ENCODE measurements at regions not wholly inside any gene's neighbourhood (a gene's known extent, or its start where the extent isn't known, plus 50 kb on each side); places are given as distances from the start of the nearest gene placed in this dataset.
"Not testable (repeated sequence)": the region's sequence is repeated elsewhere in the genome, so short reads cannot be mapped to it uniquely, and the experiment has no call there.

DNA sequence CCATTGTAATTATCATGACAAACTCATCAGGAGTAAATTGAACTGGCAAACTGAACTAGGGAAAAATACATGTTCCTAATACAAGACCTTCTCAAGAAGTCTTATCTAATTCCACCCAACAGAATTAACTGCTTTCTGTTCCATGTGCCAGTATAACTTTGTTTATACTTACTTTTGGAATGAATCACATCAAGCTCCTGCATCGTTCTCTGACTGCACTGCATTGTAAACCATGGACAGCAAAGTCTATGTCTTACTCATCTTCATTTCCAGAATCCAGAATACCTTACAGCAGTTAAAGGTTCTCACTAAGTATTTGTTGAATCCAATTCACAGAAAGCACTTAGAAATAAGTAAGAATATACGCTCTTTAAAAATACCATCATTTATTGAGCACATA is 102.8 kb downstream of the PLK2 start:
- DNase-seq, result no peak

DNA sequence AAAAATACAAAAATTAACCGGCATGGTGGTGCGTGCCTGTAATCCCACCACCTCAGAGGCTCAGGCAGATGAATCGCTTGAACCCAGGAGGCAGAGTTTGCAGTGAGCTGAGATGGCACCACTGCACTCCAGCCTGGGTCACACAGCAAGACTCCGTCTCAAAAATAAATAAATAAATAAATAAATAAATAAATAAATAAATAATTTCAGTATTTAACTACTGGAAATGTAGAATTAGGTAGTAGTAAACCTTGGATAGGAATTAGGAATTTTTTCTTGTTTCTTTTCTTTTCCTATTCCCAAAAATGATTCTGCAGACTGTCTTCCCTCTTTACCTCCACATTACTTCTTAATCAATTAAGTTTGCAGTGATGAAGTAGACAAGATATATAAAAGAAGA is 103.2 kb downstream of the PLK2 start:
- DNase-seq, result no peak

DNA sequence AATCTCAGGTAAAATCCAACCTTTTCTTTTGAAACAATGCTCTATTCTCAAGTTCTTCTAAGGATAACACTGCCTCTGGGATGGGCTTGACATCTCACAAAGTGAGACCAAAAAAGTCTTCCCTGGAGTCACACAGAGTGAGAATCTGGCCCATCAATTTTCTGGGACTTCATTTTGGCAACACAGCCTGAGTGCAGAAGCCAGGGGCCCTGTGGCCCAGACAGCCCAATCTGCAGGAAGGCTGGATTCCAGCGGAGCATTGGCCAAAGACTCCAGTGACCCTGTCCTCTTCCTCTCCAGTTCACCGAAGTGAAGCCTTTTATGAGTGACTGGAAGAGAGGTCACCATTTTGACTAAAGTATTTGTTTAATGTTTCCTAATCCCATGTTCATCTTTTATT is 105.1 kb downstream of the PLK2 start:
- DNase-seq, result no peak

DNA sequence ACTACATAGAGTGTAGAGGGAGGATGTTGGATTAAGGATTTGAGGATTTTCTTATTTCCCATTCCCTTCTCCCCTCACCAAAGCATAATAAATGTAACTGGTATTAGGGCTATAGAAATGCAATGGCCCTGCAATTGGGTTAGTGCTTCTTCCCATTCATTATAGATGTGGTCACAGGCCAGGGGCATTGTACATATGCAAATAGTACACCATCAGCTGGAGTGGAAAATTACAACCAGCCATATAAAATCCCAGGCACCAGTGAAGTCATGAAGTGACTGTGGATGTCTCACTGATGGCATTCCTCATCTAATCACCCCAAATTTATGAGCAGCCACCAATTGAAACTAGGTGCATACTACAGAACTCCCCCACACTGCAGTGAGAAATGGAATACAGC is 105.9 kb downstream of the PLK2 start:
- no peak for DNase-seq

DNA sequence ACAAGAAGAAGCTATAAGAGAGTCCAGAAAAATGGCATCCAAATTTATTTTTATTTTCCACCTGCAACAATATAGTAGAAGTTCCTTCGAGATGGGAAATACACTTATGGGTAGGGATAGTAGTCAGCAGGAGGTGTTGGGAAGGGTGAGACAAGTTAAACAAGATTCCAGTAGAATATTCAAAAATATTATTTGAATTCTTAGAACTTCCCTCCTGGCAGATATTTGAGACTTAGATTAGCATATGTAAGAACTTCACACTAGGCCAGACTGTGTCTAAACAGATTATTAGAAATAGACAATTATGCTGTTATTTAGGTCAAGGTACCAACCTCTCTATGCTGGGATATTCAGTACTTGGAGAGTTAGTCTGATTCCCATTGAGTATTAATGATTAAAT is 108.7 kb downstream of the PLK2 start:
- DNase-seq, result no peak

DNA sequence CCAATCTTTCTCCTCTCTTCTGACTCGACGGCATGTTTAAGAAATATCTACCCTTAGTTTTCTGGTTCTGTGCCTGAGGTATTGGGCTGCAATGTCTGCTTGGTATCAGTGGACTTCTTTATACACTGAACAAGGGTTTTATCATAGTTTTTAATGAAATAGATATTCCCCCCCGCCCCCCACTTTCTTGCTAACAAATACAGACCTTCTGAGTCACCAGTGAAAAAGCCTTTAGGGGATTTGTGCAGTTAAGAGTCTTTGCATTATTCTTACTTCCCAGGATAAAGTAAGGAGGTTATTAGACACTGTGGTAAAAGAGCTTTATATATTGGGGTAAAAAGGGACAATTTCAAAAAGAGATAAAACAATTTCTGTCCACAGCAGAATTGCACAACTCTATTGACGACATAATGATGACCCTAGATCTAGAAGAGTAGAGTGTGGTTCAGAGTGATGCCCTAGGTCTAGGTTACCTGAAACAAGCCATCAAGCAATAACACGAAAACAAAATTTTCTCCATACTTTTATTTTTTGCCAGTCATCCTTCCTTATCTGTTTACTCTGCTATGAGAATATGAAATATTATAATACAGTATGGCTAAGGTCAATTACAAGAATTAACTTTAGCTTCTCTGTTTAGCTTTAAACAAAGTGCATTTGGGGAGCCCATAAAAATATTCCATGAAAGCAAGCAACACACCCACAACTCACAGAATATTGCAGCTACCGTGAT is 110.7 kb downstream of the PLK2 start:
- peak; percentile 47 for DNase-seq

DNA sequence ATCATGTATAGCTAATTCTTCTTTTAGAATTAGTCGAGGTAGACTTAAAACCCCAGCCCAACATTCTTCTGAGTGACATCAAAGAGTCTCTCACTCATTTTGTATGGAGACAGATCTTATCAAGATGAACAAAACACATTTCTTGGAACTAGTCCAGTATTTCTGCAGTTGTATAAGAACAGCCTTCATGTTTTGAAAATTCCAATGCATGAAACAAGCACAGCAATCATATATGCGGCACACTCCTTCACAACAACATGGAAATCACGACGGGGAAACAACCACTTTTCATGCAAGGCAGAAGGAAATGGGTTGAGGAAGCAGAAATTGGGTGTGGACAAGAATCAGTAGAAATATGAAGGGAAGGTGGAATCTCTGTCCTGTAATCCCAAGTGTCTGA is 113.8 kb downstream of the PLK2 start:
- DNase-seq, result no peak

DNA sequence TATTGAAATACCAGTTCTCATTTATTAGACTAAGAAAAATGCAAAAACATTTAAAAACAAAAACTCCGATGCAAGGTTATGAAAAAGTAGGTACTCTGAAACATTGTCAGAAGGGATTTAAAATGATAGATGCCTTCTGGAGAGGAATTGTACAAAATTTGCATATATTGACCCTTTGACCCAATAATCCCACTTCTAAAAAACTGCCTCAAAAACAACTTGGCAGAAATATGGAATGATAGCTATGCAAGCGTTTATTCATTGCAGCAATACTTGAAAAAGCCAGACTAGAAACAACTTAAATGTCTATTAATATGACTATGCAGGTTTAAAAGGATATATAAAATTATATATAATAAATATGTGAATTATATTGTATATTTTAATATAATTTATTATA is 118.4 kb downstream of the PLK2 start:
- no peak for DNase-seq

DNA sequence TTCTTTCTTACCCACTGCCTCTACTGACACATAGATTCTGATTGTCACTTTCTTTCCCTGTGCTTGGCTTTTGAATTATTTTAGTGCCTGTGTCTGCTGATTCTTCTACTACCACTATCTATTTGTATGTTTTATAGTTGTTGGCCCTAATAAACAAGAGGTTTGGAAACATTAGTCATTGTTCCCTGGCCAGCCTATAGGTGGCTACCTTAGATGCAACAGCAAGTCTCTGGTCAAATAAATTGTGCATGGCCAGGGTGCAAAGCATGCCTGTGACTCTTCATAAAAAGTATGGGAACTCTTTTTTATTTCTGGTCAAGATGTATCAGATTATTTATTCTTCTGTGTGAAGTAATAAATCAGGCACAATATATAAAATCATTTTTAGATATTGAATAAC is 124.4 kb downstream of the PLK2 start:
- DNase-seq, result no peak

DNA sequence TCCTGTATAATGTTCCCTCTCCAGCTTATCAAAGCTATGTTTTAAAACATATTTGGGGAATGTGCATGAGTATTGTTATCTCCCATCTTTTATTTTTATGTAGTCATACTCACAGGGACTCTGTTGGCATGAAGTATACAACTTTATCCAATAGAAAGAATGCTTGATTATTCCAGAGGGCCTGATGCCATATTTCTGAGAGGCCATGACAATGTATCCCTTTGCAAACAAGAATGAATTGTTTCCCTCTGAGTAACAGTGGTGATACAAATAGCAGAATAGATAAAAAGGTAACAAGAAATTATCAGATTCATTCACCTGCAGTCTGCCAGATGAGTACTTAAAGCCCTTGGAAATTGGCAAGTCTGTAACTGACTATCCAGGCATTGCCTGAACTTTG is 125.9 kb downstream of the PLK2 start:
- peak; percentile 33 for DNase-seq

DNA sequence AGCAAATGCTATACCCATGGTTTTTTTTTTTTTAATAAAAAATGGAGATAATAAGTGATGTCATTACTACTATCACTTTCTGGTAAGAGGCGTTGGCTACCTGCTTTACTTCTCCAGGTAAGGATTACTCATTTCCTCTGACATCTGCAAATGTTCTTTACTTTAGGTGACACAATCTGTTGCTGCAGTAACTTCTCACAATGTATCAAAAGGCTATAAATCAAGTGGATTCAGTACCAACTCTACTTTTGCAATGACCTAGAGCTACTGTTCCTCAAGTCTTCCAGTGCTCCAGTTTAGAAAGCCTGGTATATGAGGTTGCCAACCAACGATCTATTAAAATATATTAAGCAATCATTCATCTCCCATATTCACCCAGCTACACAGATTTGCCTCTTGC is 129.1 kb downstream of the PLK2 start:
- DNase-seq, result no peak

DNA sequence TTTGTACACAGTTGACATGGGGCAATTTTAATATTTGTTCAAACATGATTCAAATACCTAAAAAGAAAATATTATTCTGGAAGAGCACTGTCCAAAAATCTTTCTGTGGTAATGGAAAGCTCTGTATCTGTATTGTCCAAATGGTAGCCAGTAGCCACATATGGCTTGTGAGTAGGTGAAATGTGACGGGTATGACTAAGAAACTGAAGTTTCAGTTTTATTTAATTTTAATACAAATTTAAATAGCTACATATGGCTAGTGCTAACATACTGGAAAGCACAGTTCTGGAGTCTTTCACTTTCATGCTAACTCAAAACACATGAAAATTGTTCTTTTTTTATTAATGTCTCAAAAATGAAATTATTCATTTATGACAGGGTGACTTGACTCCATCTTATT is 132.6 kb downstream of the PLK2 start:
- no peak for DNase-seq

DNA sequence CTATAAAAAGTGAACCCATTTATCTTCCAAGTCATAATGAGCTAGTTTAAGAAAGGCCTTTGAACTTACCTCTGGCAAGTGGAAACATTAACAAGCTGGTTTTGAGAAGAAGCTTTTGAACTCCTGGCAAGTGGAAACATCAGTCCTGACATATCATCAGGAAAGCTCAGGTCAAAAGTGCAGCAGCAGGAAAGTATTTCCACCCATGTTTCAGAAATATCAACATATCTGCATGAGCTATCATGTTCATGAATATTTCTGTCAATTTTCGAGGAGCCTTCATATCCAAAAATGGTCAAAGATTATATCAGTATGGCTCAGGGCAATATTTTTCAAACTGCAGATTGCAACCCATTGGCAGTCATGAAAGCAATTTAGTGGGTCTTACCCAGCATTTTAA is 133.9 kb downstream of the PLK2 start:
- DNase-seq, result no peak

DNA sequence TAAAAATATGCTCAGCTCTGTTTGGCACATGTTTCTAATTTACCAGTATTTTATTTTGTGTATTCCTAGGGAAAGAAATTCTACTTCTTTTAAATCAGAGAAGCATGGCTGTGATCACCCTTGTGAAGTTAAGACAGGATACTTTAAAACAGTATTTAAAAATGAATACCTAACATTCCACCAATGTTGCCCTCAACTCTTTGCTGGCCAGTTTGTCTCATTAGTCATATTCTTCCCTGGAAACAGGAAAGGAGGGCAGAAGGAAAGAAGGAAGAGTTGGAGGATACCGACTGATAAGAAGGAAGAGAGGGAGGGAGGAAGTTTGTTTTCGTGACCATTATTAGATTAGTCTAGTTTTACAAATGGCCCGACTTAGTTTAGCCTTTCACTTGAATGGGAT is 137.4 kb downstream of the PLK2 start:
- peak; percentile 85 for DNase-seq

DNA sequence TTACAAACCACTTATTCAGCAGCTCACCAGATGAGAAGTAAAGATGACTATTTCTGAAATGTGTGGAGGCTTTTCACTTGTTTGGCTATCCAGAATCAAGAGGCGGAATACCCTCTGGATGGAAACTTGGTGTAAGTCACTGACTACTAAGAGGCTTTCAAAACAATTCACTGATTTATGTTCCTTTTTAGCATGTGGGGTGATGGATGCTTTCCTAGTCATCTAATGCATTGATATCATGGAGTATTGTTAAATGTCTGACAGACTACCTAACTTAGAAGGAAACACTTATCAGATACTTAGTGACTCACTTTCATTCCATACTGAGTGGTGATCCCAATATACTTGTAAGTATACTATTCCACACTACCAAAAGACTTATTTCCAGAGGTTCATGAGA is 141.4 kb downstream of the PLK2 start:
- DNase-seq, result peak; percentile 87

DNA sequence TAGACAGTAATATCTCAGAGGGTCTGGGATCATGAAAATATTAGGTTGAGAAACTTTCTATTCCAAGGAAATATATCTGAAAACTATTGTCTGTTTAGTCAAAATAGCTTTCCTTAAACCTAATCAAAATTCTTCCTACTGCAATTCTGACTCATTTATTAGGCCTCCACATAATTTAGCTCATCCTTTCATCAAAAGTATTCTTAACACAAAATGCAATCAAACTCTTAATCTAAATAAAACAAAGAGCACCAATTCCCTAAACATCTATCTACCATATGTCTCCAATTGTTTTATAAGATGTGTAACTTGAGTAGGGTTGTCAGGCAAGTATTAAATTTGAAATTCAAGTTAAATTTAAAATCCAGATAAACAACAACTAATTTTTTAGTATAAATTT is 142.1 kb downstream of the PLK2 start:
- no peak for DNase-seq

DNA sequence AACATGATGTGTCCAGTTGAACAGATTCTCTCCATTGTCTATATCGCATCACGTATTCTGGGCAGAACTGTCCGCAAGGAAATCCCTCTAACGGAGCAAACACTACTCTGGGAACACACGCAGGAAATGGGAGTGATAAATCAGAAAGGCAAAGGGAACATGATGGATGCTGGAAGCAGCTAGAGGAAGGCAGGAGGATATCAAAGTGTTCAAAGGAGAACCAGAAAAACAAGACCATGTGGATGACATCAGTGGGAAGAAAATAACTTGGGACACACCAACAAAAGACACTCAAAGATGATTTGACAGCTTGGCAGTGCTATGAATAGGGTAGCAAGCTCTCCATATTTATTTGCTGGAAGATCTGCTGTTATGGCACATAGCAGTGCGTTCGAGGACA is 142.9 kb downstream of the PLK2 start:
- no peak for DNase-seq

DNA sequence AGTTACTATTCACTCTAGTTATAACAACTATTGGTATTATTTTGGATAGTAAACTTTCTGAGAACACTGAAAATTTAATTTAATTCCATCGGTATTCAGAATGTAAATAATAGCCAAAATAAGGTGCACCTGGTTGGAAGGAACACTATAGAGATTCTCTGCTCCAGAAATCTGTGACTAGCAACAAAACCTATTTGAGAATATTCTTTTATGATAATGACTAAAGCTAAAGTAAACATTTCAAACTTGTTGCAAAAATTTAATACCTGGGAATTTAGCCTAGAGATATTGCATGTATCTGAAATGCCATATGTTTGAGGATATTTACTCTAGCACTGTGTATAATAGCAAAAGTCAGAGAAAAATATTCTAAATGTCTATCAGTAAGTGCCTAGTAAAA is 144.1 kb downstream of the PLK2 start:
- no peak for DNase-seq

DNA sequence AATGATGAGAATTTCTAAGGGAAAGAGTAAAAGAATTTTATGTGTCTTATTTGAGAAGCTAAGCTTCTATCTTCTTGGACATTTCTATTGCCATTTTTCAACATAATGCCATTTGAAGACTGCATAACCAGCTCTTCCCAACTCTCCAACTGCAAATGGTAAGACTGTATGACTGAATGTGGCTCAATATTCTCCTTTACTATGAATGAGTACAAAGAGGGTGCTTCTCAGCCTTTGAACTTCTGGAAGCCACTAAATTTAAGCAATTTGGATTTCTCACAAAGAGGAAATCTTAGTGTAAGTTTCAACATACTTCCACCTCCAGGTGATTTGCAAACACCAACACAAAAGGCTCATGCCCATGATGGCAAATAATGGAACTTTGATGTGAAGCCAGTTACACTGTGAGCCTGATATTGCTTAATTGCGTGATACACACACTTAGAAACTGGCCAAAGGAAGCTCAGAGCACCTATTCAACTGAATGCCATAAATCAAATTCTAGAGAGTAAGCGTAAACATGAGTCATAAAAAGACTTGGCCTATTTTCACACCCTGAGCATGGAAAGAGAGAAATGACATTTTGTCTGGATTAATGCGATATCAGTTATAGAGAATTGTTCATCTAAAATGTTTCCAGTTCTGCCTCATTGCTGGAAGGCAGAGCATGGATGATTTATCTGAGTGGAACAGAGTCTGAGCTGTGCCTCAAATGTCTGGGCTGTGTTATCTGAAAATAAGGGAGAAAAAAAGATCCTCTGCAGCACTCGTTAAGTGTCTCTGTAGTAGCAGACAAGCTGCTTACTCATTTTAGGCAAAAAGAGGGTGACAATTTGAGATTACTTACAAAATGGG is 145.3 kb downstream of the PLK2 start:
- peak; percentile 85 for DNase-seq

DNA sequence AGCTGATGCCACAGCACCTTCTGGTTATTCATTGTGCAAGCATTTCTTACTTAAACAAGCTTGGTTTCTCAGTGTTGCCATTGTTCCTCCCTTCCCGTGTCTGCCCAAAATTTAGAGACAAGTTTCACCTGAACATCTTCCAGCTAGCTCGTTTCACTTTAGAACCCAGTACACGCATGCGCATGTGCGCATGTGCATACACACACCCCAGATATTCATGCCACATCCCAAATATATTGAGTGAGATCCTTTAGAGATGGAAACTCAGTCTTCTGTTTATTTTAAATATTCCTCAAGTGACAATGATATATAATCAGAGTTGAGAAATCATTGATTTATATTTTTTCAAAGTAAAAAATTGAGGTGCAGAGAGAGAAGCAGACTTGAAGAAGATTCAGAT is 147.6 kb downstream of the PLK2 start:
- no peak for DNase-seq

DNA sequence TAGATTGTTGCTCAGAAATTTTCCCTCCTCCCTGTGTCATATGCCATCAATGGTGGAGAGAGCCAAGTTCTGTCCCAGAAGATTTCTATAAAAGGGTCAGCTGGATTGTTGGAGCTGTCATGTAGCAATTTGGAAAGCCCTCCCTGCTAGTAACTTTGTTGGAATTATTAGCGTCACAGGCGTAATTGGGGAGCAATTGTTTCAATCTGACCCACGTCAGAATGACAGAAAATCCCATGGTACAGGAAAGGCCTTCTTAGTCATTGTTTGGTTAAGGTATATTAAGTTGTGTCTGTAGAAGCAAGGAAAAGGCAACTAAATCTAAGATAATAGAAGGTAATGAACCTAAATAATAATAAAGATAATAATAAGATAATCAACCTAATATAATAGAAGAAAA is 148.4 kb downstream of the PLK2 start:
- DNase-seq, result no peak

DNA sequence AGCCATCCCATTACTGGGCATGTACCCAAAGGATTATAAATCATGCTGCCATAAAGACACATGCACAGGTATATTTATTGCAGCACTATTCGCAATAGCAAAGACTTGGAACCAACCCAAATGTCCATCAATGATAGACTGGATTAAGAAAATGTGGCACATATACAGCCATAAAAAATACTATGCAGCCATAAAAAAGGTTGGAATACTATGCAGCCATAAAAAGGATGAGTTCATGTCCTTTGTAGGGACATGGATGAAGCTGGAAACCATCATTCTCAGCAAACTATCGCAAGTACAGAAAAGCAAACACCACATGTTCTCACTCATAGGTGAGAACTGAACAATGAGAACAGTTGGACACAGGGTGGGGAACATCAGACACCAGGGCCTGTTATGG is 151.5 kb downstream of the PLK2 start:
- DNase-seq, result not testable (repeated sequence)

DNA sequence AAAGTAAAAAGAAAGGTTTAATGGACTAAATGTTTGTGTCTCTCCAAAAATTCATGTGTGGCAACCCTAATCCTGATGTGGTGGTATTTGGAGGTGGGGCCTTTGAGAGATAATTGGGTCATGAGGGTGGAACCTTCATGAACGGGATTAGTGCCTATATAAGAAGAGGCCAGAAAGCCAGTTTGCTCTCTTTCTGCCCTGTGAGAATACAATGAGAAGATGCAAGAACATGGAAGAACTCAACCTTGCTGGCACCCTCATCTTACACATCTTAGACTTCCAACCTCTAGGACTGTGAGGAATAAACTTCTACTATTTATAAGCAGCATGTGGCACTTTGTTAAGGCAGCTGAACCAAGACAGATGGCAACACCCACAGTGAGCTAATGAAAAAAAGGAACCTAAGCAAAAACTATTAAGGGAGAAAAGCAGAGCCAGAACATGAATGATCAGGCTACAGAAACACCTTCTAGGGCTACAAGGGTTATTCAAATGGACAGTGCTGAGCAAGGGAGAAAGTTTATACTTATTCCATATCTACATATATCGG is 159.5 kb downstream of the PLK2 start:
- no peak for DNase-seq

DNA sequence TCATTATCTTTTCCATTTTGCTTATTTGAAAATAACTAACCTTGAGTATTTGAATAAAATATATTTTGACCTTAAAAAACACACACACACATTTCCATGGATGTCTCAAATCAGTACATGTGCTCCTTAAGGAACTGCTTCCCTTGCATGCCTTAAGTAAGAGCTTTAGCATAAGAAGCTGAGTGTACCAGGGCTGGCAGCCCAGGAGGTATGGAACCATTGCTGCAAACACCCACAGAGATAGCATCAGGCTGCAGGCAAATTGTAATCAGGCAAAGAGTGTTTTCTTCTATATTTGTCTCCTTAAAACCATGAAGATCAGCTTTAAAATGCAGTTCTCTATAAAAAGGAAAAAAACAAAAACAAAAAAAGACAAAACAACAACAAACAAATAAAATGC is 160.6 kb downstream of the PLK2 start:
- no peak for DNase-seq
